Gastrocnemius medialis (tissue), 4 donors: ENCODE measurements at regions not wholly inside any gene's neighbourhood (a gene's known extent, or its start where the extent isn't known, plus 50 kb on each side); places are given as distances from the start of the nearest gene placed in this dataset.
A peak's percentile ranks its signal among the peaks of the same experiment; 100 is the strongest.

Source experiments
- ATAC-seq, 2 donors: fragments of 150-250 bp; one replicate each; pipeline ENCODE4 v1.9.1; 2016
- DNase-seq, 2 donors: peaks; one replicate each; pipeline ENCODE4 v3.0.0-alpha.2; 2019
- H3K27ac ChIP-seq, 4 donors: fragments of 200-600 bp; sonication (generic); 1 replicate in 1 of 4; 2 replicates in 3 of 4; pipeline ENCODE4 v1.5.1; 2016 to 2018; ENCODE audit warnings: mild to moderate bottlenecking in 2 of 4, moderate library complexity in 1 of 4
- H3K27me3 ChIP-seq, 3 donors: fragments of 200-600 bp; sonication (generic) in 2 of 3; 1 replicate in 1 of 3; 2 replicates in 2 of 3; pipeline versions ENCODE4 v1.5.1 to v1.6.0; 2016 to 2019; ENCODE audit warnings: mild to moderate bottlenecking in 1 of 3, moderate library complexity in 1 of 3
- H3K36me3 ChIP-seq, 2 donors: fragments of 200-600 bp; sonication (generic) in 1 of 2; one replicate each; pipeline ENCODE4 v1.5.1; 2017 to 2018
- H3K4me1 ChIP-seq, 2 donors: fragments of 200-600 bp; sonication (generic) in 1 of 2; one replicate each; pipeline ENCODE4 v1.5.1; 2016 to 2017; ENCODE audit warnings: mild to moderate bottlenecking in 2 of 2
- H3K4me3 ChIP-seq, 4 donors: fragments of 200-600 bp; sonication (generic) in 3 of 4; 1 replicate in 1 of 4; 2 replicates in 3 of 4; pipeline ENCODE4 v1.5.1; 2016 to 2019; ENCODE audit warnings: mild to moderate bottlenecking in 2 of 4
- H3K9me3 ChIP-seq, 3 donors: fragments of 200-600 bp; sonication (generic) in 2 of 3; 1 replicate in 1 of 3; 2 replicates in 2 of 3; pipeline ENCODE4 v1.5.1; 2016 to 2019
- POLR2A ChIP-seq, 2 donors: fragments of 450-650 bp; IDR thresholded peaks; one replicate each; pipeline ENCODE4 v1.6.1; 2017; ENCODE audit warnings: antibody characterized with exemption in 2 of 2, mild to moderate bottlenecking in 2 of 2, moderate library complexity in 2 of 2
- in situ Hi-C, 4 donors: fragments of 200-750 bp; cut with MboI; loops; one replicate each; pipeline versions ENCODE4 v1.15.0 to v1.8.0; 2017; ENCODE audit warnings: low sequenced_read_pairs in 4 of 4
- intact Hi-C: fragments of 100-400 bp; cut with DNase I; formaldehyde crosslinking; loops from one replicate; pipeline ENCODE4 v1.15.1; 2023; ENCODE audit warnings: low total_unique reads
- TF ChIP-seq, protein P1 (sequence below), 5 experiments: fragments of 450-650 bp in 3 of 5; fragments of 200-600 bp in 2 of 5; sonication (generic) in 2 of 5; IDR thresholded peaks in 4 of 5; conservative IDR thresholded peaks in 1 of 5; 1 replicate in 4 of 5; 2 replicates in 1 of 5; pipeline ENCODE4 v1.5.1; 2016 to 2019; ENCODE audit warnings: antibody characterized with exemption in 5 of 5, mild to moderate bottlenecking in 3 of 5, moderate library complexity in 3 of 5

DNA sequence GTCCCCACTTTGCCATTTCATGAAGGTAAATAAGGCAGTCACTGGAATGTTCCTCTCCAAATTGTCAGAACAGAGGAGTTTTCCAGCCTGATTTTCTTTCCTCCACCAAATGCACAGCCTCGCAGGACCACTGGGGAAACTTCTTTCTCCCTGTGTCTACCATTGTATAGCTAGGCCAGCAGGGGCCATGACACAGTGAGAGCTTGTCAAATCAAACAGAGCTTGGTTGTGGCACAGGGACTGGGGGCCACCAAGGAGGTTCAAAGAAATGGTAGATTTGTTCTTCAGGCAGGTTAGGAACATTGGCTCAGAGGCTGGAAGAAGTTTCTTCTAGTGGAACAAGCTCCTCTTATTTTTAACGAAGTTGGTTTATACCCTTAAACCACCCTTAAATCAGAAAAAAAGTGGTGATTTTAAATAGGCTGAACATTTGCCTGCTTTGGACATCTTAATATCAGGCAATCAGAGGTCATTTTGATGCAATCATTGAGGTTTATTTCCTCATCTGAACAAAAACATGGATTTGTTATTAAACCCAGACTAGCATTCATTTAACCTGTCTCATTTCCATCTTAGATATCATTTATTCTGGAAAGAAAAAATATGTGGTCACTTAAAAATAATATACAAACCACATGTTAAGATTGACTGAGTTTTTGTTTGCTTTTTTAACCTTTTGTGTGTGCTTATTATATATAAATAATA, 105.6 kb downstream of the GTPBP8 start:
- no peaks in the 10 kb centered on the region for H3K9me3 ChIP-seq
- no peak overlapping the region for H3K4me3 ChIP-seq
- in situ Hi-C loops = no loop called here
- no peak for ATAC-seq
- no peaks in the 10 kb centered on the region for H3K36me3 ChIP-seq
- H3K27ac ChIP-seq = no peak overlapping the region
- DNase-seq = no peak
- H3K4me1 ChIP-seq = no peaks in the 10 kb centered on the region
- intact Hi-C loops = no loop called here
- H3K27me3 ChIP-seq = no peaks in the 10 kb centered on the region
- TF ChIP-seq POLR2A (IDR thresholded peaks at IDR 0.05) = no peak
- TF ChIP-seq, protein P1, sequence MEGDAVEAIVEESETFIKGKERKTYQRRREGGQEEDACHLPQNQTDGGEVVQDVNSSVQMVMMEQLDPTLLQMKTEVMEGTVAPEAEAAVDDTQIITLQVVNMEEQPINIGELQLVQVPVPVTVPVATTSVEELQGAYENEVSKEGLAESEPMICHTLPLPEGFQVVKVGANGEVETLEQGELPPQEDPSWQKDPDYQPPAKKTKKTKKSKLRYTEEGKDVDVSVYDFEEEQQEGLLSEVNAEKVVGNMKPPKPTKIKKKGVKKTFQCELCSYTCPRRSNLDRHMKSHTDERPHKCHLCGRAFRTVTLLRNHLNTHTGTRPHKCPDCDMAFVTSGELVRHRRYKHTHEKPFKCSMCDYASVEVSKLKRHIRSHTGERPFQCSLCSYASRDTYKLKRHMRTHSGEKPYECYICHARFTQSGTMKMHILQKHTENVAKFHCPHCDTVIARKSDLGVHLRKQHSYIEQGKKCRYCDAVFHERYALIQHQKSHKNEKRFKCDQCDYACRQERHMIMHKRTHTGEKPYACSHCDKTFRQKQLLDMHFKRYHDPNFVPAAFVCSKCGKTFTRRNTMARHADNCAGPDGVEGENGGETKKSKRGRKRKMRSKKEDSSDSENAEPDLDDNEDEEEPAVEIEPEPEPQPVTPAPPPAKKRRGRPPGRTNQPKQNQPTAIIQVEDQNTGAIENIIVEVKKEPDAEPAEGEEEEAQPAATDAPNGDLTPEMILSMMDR (IDR thresholded peaks at IDR 0.05 in 4 of 5, conservative IDR thresholded peaks at IDR 0.05 in 1 of 5) = no peak

DNA sequence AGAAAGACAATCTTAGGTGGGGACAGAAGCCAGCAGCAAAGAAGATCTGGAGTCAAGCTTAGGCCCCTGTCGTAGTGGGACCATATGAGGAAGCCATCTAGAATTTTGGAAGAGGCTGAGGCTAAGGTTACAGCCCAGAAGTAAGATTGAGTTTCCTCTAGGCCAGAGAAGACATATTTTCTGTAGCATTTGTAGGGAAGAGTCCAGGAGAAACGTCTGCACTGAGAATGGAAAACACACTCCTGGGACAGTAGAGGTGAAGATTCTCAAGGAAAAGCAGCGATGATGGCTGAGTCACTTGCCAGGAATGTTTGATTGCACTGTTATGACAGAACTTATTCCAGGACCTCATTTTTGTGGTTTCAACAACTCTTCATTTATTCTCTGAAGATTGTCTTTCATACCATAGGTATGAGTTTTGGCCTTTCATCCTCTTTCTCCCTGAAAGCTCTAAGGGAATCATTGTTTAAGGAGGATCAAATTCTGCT, 107.2 kb downstream of the GTPBP8 start:
- H3K36me3 ChIP-seq = no peaks in the 10 kb centered on the region
- ATAC-seq = peak in 1 of 2 donors; percentile 41
- no peak overlapping the region for H3K27ac ChIP-seq
- H3K9me3 ChIP-seq = no peaks in the 10 kb centered on the region
- no peak for DNase-seq
- no peak overlapping the region for H3K4me3 ChIP-seq
- no peaks in the 10 kb centered on the region for H3K4me1 ChIP-seq
- TF ChIP-seq POLR2A (IDR thresholded peaks at IDR 0.05) = no peak
- intact Hi-C loops (no loop called here), in situ Hi-C loops (no loop called here)
- no peaks in the 10 kb centered on the region for H3K27me3 ChIP-seq

DNA sequence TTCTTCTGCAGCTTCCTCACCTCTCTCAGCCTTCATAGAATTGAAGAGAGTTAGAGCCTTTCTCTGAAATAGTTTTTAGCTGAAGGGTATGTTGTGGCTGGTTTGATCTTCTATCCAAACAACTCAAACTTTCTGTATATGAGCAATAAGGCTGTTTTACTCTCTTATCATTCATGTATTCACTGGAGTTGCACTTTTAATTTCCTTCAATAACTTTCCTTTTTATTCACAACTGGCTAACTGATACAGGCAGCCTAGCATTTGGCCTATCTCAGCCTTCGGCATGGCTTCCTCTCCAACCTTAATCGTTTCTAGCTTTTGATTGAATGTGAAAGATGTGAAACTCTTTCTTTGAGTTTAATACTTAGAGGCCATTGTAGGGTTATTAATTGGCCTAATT, 109.3 kb downstream of the GTPBP8 start:
- TF ChIP-seq, protein P1 (IDR thresholded peaks at IDR 0.05 in 4 of 5, conservative IDR thresholded peaks at IDR 0.05 in 1 of 5) = no peak
- no peak for TF ChIP-seq POLR2A (IDR thresholded peaks at IDR 0.05)
- Histone ChIP-seq H3K4me1 (no peaks in the 10 kb centered on the region), H3K36me3 (no peaks in the 10 kb centered on the region), H3K9me3 (no peaks in the 10 kb centered on the region), H3K27me3 (no peaks in the 10 kb centered on the region), H3K4me3 (no peak overlapping the region), H3K27ac (no peak overlapping the region)
- in situ Hi-C loops = no loop called here
- ATAC-seq = no peak
- DNase-seq = no peak
- intact Hi-C loops = no loop called here

DNA sequence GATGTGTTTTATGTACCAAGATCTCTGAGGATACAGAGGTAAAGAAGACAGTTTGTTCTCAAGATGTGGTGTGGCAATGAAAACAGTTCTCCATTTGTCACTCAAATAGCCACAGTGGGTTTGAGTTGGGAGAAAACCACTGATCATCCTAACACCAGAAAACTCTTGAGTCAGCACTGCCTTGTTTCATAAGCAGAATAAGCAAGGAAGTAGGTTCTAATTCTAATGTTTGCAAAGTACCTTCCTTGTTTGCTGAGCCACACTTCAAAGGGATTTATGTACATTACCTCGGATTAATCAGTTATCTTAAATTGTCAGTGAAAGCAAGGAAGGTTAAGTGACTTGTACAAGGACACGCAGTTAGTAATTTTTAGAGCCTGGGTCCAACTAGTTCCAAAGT, 107.8 kb upstream of the BOC start:
- intact Hi-C loops (no loop called here), in situ Hi-C loops (no loop called here)
- DNase-seq (no peak), ATAC-seq (no peak)
- Histone ChIP-seq H3K27ac (no peak overlapping the region), H3K36me3 (no peaks in the 10 kb centered on the region), H3K27me3 (no peaks in the 10 kb centered on the region), H3K4me1 (no peaks in the 10 kb centered on the region), H3K9me3 (no peaks in the 10 kb centered on the region), H3K4me3 (no peak overlapping the region)
- TF ChIP-seq POLR2A (IDR thresholded peaks at IDR 0.05) = no peak
- TF ChIP-seq, protein P1 (IDR thresholded peaks at IDR 0.05 in 4 of 5, conservative IDR thresholded peaks at IDR 0.05 in 1 of 5) = no peak

DNA sequence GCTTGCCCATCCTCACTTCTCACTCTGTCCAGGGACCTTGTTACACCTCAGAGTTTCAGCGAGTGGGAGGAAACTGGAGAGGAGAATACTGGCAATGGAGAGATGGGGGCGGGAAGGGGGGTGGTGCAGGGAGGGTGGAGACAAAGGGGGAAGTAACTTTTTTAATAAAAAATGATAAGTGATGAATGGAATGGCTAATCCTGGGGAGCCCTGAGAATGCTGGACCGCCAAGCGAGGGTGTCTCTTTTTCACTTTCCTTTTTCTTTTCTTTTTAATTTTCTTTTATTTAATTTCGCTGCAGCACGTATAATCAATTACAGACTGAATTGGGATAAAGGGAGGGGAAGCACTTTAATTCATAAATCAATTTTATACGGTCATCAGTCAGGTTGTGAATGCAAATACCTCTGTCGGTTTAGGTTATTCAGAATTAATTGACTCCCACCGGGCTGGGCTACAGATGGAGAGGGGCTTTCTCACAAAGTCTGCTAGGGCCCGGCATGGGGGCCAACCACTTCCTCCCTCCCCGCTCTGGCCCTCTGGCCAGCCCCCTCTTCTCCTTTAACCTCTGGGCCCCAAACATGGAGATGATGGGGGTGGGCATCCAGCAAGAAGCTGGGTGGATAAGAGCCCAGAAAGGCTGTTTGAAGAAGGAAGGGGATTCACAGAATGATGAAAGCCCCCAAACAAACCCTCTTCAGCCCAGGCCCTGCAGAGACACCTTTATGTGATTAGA, 106.8 kb upstream of the BOC start:
- Histone ChIP-seq H3K27me3 (no peaks in the 10 kb centered on the region), H3K27ac (no peak overlapping the region), H3K4me3 (no peak overlapping the region), H3K9me3 (no peaks in the 10 kb centered on the region), H3K4me1 (no peaks in the 10 kb centered on the region), H3K36me3 (no peaks in the 10 kb centered on the region)
- DNase-seq (no peak), ATAC-seq (no peak)
- intact Hi-C loops (no loop called here), in situ Hi-C loops (no loop called here)
- TF ChIP-seq POLR2A (IDR thresholded peaks at IDR 0.05) = no peak
- TF ChIP-seq, protein P1 (IDR thresholded peaks at IDR 0.05 in 4 of 5, conservative IDR thresholded peaks at IDR 0.05 in 1 of 5) = no peak
